Renal pelvis (tissue), 1 donor: ENCODE measurements at regions not wholly inside any gene's neighbourhood (a gene's known extent, or its start where the extent isn't known, plus 50 kb on each side); places are given as distances from the start of the nearest gene placed in this dataset.

Experiments used
- DNase-seq: peaks from one replicate; pipeline ENCODE4 v3.0.0-alpha.2; 2013

DNA sequence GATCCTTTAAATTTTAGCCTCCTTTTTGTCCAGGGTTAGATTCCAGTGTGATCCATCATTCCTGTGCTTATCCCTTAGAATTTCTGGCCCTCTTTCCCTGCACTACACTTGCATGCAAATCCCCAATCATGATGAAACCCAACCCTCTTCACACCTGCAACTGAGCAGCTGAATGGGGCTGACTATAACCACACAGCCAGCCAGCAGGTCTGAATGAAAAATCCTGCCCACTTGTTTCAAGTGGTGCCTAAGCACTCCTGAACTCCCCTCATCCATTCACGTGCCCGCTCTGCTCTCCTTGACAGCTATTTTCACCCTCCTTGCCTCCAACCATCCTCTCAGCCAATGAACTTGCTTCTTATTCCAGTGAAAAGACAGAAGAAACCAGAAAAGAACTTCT is 80.5 kb upstream of the AFF3 start:
- DNase-seq: no peak

DNA sequence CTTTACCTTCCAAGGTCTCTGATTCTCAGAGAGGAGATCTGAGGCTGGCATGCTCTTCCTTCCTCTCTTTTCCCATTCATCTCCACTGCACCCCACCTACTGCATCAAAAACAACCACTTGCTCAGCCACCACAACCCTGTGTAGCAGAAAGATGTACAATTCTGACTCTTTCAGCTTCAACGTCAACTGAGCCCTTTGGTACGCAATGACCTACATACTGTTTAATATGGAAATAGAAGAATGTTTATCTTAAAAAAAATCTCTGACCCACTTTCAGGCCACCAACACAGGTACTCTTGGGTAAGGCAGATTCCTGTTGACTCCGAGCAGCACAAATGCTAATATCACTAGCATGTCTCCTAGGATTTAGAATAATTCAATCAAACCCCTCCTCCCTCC is 76.2 kb upstream of the AFF3 start:
- DNase-seq: no peak

DNA sequence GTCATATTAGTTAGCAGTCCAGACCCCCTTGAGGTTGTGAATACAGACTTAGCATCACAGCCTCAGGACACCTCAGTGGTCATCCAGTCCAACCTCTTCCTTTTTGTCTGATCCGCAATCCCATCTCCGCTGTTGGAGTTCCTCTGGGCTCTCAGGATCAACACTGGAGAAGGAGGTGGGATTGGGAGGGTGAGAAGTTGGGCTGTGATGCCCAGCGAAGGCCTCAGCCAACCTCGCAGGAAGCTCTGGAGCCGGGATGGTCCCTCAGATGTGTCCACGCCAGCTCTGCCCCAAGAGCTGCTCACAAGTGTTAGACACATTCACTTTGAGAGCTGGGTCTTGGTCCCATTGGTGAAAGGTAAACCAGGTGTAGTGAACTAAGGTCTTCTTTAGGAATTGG is 74.9 kb upstream of the AFF3 start:
- DNase-seq: no peak

DNA sequence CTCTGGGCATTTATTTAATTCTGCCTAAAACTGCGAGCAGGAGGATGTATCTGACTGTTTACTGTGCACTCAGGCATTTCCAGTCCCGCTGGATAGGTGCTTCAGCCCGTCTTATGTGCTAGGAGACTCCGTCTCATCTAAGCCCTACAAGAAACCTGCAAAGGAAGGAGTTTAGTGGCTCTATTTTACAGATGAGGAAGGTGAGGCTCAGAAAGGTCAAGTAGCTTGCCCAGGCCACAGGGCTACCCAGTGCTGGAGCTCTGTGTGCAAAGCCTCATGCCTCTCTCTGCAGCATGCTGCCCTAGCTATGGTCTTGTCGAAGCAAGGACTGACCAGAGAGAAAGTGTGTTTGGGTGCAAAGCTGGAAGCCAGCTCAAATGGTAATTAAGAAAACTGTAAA is 73.6 kb upstream of the AFF3 start:
- no peak for DNase-seq

DNA sequence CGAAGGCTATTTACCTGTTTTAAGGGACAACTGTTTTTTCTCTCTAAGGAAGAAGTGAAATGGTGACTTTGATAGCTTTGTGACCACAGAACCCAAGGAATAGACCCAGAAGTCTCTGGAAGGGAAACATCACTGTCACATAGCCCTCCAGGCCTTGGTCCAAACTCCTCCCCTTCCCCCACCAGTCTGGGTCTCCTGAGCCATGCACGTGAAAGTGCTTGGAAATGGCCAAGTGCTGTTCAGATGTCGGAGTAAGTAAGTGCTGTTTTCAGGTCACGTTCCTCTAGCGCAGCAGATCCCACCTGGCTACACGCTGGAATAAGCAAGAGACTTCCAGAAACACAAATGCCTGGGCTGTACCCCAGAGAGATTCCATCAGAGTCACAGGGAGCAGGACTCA is 73.0 kb upstream of the AFF3 start:
- no peak for DNase-seq

DNA sequence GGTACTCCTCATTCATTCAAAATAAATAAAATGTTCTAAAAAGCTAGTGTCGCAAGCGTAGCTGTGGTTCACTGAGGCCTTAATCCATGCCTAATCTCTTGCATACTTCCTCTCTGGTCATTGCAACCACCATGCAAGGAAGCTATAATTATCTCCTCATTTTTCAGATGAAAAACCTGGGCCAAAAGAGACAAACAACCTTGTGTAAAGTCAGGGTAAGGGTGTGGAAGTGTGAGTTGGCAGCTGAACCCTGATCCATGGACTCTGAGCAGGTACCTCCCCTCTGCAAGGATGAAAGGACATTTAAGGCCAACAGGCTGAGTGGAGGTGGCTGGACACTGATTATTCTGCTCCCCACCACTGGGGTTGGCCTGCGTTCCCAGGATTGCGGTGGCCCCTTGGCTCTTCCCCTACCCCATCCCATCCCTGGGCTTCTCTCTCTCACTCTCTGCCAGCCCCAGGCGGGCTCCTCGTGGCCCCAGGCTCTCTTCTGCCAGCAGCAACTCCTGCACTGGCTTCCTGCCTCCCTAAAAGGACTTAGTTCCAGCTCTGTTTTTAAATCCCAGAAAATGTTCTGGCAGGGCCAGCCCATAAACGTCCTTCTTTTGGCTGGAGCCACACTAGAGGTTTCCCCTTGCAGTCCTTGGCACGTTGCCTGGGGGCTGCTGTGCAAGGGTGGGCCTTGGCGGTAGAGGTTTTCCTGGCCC is 72.0 kb upstream of the AFF3 start:
- DNase-seq: no peak

DNA sequence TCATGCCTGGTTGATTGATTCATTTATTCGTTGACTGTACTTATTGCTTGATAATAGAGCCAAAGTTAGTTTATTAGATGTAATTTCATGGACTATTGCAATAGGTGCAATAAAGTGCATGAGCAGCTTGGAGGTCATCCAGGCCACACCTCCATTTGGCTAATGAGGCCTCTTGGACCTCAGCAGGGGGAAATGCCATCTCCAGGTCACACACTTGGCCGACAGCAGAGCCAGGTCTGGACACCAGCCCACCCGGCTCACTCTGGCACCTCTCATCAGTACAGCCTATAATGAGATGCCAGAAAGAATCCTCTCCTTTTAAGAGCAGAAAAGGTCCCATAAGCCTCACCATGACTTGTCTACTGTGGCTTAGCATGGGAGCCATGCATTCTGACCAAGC is 71.2 kb upstream of the AFF3 start:
- DNase-seq: no peak

DNA sequence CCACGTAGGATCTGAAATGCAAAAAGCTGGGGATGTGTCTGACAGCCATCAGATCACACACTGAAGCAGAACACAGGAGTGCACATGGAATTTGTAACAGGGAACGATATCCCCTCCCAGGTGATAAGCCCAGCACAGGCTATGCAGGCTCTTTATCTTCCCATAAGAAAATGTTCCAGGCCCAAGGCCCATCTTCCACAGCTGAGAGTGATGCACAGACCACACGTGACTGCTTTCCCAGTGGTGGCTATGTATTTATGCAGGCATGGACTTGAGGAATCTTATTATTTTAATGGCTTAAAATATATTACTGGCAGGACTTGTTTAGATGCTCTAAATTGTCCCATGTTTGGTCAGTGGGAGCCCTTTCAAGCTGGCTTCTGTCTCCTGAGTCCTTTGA is 70.5 kb upstream of the AFF3 start:
- no peak for DNase-seq

DNA sequence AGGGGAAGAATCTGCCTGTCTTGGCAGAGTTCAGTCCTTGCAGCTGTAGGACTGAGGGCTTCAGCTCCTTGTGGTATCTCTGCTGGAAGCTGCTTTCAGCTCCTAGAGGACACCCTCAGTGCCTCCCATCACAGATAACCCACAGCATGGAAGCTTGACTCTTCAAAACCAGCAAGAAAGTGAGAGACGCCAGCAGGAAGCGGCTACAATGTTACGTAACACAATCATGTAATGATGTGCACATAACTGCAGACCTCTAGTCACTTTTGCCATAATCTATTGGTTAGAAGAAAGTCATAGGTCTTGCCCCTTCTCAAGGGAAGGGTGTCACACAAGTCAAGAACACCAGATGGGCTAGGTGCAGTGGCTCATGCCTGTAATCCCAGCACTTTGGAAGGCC is 69.1 kb upstream of the AFF3 start:
- no peak for DNase-seq

DNA sequence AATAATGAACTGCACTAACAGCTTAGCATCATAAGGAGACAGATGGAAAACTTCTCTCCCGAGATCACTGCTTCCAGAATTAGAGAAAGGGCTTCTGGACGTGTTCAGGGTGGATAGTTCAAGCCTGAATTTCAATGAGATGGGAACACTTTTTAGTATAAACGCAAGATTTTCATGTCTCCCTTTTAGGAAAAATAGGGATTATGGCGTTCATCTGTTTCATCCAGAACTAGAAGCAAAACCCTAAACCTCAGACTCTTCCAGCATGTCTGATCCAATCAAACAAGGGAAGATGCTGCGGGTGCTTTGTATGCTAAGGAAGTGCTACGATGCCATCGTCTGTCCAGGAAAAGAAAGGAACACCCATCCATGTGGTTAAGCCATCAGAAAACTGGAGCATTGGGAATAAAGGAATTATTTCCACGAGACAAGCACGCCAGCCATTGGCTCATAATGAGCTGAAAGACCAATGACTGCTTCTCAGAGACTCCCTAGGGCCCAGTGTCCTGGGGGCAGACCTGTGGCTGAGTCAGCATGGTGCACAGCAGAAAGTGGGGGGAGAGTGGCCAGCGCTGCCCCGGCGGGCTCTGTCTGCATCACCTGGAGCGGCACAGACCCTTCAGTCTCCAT is 65.9 kb upstream of the AFF3 start:
- DNase-seq: no peak

DNA sequence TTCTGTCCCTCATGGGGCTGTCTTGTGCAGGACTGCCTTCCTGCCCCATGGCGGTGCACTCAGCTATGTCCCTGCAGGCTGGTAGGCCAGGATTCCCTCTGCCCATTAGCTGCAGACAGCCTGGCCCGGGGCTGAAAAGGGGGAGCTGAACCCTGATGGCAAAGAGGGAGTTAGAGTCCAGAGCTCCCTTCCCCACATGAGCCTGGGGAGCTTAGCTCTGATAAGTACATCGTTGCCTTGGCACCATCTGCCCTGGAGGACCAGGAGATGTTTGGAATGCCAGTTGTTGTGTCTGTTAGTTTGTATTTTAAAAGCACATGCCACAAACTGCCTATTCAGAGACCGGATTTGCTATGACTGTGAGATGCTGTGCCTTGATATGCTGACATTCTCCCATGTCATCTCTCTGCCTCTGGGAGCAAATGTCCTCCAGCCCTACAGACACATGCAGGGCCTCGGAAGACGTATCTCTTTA is 65.1 kb upstream of the AFF3 start:
- no peak for DNase-seq

DNA sequence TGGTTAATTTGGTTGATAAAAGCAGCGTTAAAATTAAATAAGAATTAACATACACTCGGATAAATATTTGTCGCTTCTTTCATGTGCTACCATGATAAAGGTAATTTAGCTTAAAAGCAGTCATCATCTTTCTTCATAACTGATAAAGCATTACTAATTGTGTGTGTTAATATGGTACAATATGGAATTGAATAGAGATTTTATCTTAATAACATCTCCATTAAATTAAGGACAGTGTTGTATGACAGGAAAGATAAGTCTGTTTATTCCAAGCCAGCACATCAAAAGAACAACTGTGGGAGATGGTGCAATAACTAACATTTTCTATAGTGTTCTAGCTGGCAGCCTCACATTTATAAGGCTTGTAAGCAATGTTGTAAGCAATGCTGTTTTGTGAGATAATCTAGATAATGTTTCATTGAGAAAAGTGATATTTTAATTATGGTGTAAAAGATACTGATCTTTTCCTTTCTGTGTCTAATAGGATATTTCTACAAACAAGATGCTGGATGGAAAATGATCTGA is 64.4 kb upstream of the AFF3 start:
- DNase-seq: no peak

DNA sequence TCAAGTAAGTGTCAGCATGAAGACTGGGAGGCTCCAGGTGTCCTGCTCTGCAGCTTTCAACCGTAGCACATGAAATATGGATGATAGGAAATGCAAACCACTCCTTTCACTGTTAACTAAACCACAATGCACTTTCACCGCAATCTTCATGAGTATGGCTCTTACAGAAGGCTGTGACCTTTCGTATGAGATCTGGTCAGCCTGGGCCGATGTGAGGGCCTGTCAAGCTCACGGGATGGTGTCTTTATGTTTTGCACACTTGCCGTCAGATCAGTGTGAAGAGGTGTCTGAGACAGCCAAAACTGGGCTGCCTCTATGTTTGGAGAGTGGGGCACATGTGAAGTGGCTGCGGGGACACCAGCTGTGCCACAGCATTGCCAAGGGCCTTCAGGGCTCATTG is 62.8 kb upstream of the AFF3 start:
- no peak for DNase-seq

DNA sequence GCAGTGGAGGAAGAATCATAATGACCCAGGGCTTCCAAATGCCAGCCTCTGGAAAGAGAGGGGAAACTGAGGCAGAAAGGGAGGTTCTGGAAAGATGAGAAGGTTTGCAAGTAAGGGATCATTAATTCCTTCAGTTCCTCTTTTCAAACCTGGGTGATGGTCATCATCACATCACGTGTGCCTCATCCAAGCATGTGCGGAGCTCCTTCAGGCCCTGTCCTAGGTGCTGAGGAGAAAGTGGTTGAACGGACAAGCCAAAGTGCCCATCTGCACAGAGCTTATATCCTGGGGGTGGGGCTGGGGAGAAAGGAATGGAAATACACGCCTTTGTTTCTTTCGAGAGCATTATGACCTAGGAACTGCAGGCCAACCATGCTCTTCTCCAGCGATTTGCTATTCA is 60.2 kb upstream of the AFF3 start:
- no peak for DNase-seq

DNA sequence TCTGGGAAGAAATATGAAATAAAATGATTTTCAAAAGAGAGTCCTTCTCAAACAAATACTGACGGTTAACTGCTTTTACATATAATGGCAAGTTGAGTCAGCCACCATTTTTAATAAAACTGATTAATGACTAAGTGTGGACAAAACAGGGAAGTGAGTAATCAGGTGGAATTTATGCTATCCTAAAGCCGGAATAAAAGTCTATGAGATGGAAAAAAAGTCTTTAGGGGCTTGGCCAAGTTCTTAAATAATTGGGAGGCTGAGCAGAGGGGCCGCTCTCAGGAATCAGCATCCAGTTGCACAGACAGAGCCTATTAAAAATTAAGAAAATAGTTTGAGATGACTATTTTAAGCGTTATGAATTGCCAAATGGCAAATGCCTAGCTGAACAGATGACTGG is 58.6 kb upstream of the AFF3 start:
- no peak for DNase-seq

DNA sequence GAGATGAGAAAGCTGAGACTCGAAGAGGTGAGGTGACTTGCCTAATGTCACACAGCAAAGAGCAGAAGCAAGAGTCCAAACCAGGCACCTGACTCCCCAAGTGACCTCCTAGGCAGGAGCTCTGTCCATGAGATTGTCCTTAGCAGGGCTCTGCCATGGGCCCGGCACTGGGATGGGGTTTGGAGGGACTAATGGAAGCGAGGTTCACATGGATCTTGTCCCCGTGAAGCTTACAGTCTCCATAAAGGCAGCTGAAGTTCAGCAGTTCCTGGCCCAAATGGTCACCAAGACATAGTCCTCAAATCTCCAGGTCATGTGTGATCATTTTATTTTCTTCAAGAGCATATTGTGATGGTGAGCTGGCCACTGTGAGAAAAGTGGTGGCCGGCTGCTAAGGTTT is 57.0 kb upstream of the AFF3 start:
- no peak for DNase-seq

DNA sequence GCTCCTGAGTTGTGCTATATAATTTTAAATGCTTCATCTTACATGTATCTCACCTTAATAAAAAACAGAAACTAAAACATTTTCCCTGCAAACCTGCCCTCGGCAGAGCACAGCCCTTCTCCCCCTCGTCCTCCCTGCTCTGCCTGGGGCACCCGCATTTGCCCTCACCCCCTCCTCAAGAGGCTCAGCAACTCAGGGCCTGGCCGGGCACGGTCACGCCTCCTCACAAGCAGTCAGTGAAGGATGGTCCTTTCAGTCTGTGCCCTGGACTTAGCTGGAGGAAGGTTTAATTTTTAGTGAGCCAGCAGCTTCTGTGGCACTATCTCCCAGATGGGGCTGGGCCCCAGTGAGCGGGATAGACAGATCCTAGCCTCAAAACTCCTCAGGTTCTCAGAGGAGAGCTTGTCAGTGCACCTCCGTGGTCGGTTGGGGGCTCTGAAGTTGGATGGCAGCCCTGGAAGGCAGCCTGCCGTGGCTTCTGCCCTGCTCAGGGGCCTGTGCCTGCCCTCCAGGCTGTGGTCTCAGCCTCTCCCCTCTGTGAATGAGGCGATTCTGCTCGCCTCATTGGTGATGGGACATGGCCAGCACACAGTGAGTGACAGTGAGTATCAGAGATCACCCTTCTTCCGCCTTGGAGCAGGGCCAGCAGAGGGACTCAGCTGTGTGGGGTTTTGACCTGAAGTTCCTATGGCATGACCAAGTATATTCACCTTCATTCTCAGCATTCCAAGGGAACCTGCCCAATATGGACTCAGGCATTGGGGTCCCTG is 56.3 kb upstream of the AFF3 start:
- DNase-seq: no peak

DNA sequence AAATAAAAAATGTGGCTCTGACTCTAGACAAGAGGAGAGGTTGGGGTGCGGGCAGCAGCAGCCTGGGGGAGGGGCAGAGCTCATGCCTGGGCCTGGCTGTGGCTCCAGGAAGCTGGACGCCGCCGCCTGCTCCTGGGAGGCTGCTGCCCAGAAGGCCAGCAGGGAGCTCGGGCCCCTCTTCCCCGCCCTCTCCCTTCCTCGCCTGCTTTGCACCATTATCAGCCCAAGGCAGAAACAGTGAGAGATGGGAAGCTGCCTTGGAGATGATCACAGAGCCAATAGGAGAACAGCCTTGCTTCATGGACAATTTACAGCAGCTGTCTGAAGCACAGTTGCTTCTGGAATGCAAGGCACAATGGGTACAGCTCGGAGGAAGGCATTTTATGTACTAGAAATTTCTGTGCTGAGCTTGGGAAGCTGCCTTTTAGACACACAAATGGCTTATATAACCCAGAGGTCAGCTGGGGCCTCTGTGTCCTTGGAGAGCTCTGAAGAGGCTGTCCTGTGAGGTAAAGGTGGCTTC is 55.3 kb upstream of the AFF3 start:
- peak; percentile 69 for DNase-seq

DNA sequence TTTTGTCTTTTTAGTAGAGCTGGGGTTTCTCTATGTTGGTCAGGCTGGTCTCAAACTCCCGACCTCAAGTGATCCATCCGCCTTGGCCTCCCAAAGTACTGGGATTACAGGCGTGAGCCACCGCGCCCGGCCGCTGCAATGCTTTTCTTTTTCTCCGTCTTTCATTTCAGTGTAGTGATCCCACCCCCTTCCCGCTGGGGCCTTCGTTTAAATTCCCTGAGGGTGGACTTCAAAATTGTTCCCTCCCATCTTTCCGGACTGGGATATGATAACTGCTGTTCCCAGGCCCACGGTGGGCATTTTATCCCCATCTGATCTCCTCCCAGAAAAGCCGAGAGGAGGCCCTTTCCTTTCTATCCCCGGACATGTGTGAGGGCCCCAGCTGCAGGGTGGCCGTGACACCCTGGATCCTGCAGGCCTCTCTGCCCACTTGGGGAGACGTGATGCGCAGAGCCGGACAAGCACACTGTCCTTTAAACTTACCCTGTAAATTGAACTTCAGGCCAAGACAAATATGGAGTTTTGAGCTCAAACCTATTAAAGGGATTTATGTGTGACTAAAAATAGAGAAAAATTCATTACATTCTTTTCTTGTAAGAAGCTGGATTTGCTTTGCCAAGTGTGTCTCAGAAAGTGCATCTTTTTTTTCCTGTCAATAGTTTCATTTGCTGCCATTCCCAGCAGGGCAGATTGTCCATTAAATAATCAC is 54.5 kb upstream of the AFF3 start:
- DNase-seq: peak; percentile 72

DNA sequence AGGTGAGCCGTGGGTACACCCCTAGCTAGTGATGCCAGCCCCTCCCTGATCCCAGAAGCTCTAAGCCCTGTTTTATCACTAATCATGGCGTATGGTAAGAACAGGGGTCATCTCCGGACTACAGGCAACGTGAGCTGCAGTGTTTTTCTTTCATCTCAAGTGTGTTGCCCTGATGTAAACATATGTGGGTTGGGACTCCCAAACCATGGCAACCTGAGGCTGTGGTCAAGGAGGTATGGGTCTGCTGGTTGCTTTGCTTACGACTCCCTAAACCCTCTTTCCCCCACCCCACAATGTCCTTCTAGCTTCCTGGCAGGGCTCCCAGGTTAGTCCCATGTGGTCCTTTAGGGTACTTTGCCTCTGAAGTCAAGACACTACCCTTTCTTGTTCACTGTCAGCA is 53.6 kb upstream of the AFF3 start:
- DNase-seq: no peak

DNA sequence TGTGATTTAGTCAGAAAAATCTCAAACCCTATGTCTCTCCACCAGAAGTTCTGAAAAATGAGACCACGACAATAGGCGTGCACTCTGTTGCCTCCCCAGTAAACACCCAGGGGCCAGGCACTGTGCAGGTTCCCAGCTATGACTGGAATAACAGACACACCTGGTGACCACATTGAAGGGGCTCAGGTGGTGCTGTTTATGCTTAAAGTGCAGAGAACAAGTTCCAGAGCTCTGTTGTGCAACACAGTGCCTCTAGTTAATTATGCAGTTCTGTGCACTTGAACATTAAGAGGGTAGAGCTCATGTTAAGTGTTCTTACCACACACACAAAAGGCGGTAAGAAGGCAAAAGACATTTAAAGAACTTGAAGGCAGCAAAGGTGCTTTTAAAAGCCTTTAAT is 52.6 kb upstream of the AFF3 start:
- DNase-seq: no peak

DNA sequence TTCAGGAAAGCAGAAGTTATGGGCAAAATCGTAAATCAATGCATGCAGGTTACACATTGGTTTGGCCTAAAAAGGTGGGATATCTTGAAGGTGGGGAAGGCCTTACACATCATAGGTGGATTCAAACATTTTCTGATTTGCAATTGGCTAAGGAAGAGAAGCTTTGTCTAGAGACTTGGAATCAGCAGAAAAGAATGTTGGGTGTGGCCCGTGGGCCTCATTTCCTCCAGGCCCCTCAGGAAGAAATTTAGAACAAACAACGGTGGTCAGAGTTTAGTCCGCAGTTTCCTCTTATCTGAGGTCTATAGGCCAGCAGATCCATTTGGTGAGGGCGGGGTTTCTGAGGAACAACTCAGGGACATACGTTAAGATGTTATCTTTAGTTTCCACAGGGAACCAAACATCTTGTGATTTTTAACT is 50.9 kb upstream of the AFF3 start:
- DNase-seq: no peak
